ENCODE measurements at regions not wholly inside any gene's neighbourhood (a gene's known extent, or its start where the extent isn't known, plus 50 kb on each side); places are given as distances from the start of the nearest gene placed in this dataset.

- Histone ChIP-seq H3K27me3 (ENCODE audit: insufficient read depth, low read depth, low read length) (no peaks in the 10 kb centered on the region), H3F3A (ENCODE audit: insufficient read depth, low read length, poor library complexity, severe bottlenecking) (no peaks in the 10 kb centered on the region), H3K9me3 (ENCODE audit: low read length) (no peaks in the 10 kb centered on the region), H3K79me2 (replicated peaks; ENCODE audit: insufficient read depth, low read length) (no peaks in the 10 kb centered on the region), H3K4me2 (ENCODE audit: low read length) (no peak overlapping the region), H3K36me3 (ENCODE audit: insufficient read depth, low read length) (no peaks in the 10 kb centered on the region), H3K9ac (ENCODE audit: low read length) (no peak overlapping the region), H3K9me2 (ENCODE audit: insufficient read depth, low read length) (no peaks in the 10 kb centered on the region), H4K20me1 (ENCODE audit: insufficient read depth) (no peaks in the 10 kb centered on the region), H3K27ac (ENCODE audit: low read length) (no peak overlapping the region), H3K4me3 (ENCODE audit: low read length) (no peak overlapping the region), H2AFZ (ENCODE audit: low read depth, low read length) (no peak overlapping the region)
- no peak for TF ChIP-seq REST (IDR thresholded peaks at IDR 0.05; ENCODE audit: borderline replicate concordance)
- TF ChIP-seq RAD21 (conservative IDR thresholded peaks at IDR 0.05): no peak
- TF ChIP-seq EP300 (conservative IDR thresholded peaks at IDR 0.05; ENCODE audit: poor library complexity, severe bottlenecking): no peak
- no peak for TF ChIP-seq TAF1 (IDR thresholded peaks at IDR 0.05; ENCODE audit: low read depth)
- no peak for TF ChIP-seq POLR2AphosphoS5 (IDR thresholded peaks at IDR 0.05)
- TF ChIP-seq CTCF (IDR thresholded peaks at IDR 0.05; ENCODE audit: poor library complexity, severe bottlenecking): no peak
- TF ChIP-seq MXI1 (conservative IDR thresholded peaks at IDR 0.05; ENCODE audit: poor library complexity, severe bottlenecking): no peak
- TF ChIP-seq EZH2 (IDR thresholded peaks at IDR 0.05; ENCODE audit: borderline replicate concordance, insufficient read depth, low read length, poor library complexity, severe bottlenecking): no peak
Observed at GRCh38 chr15:87365186-87365585, 891.4 kb downstream of the NTRK3 start.

- no peak overlapping the region for H3K27ac ChIP-seq (ENCODE audit: low read length)
- H3K4me3 ChIP-seq (ENCODE audit: low read length): no peak overlapping the region
- no peaks in the 10 kb centered on the region for H3K9me2 ChIP-seq (ENCODE audit: insufficient read depth, low read length)
- no peak for TF ChIP-seq EZH2 (IDR thresholded peaks at IDR 0.05; ENCODE audit: borderline replicate concordance, insufficient read depth, low read length, poor library complexity, severe bottlenecking)
- TF ChIP-seq POLR2AphosphoS5 (IDR thresholded peaks at IDR 0.05): no peak
- no peak for TF ChIP-seq RAD21 (conservative IDR thresholded peaks at IDR 0.05)
- no peak for TF ChIP-seq REST (IDR thresholded peaks at IDR 0.05; ENCODE audit: borderline replicate concordance)
- no peak for TF ChIP-seq TAF1 (IDR thresholded peaks at IDR 0.05; ENCODE audit: low read depth)
- TF ChIP-seq EP300 (conservative IDR thresholded peaks at IDR 0.05; ENCODE audit: poor library complexity, severe bottlenecking): no peak
- no peak for TF ChIP-seq MXI1 (conservative IDR thresholded peaks at IDR 0.05; ENCODE audit: poor library complexity, severe bottlenecking)
- TF ChIP-seq SMC3 (conservative IDR thresholded peaks at IDR 0.05; ENCODE audit: poor library complexity): no peak
- no peak for TF ChIP-seq CTCF (IDR thresholded peaks at IDR 0.05; ENCODE audit: poor library complexity, severe bottlenecking)
- no peaks in the 10 kb centered on the region for H3K27me3 ChIP-seq (ENCODE audit: insufficient read depth, low read depth, low read length)
- H3K79me2 ChIP-seq (replicated peaks; ENCODE audit: insufficient read depth, low read length): no peaks in the 10 kb centered on the region
- H3F3A ChIP-seq (ENCODE audit: insufficient read depth, low read length, poor library complexity, severe bottlenecking): no peaks in the 10 kb centered on the region
- H3K4me2 ChIP-seq (ENCODE audit: low read length): no peak overlapping the region
- no peak overlapping the region for H3K9ac ChIP-seq (ENCODE audit: low read length)
- no peaks in the 10 kb centered on the region for H3K9me3 ChIP-seq (ENCODE audit: low read length)
- no peaks in the 10 kb centered on the region for H4K20me1 ChIP-seq (ENCODE audit: insufficient read depth)
- no peak overlapping the region for H2AFZ ChIP-seq (ENCODE audit: low read depth, low read length)
- no peaks in the 10 kb centered on the region for H3K36me3 ChIP-seq (ENCODE audit: insufficient read depth, low read length)
Observed at GRCh38 chr15:87362531-87362930, 894.0 kb downstream of the NTRK3 start.

Data from neural cell (in vitro differentiated cells).